Skeletal muscle tissue (tissue), 3 donors: ENCODE measurements at regions not wholly inside any gene's neighbourhood (a gene's known extent, or its start where the extent isn't known, plus 50 kb on each side); places are given as distances from the start of the nearest gene placed in this dataset.

Experiments
- H3K27ac ChIP-seq: one replicate; pipeline ENCODE4 v1.7.0; 2013; ENCODE audit warnings: mild to moderate bottlenecking, low read depth, low read length, inconsistent platforms
- H3K27me3 ChIP-seq, 3 donors: one replicate each; pipeline ENCODE4 v1.7.0; 2013; ENCODE audit warnings: low read length in 3 of 3; ENCODE audit not compliant: control insufficient read depth in 3 of 3, insufficient read depth in 3 of 3
- H3K36me3 ChIP-seq, 3 donors: one replicate each; pipeline ENCODE4 v1.7.0; 2013; ENCODE audit warnings: low read length in 3 of 3; ENCODE audit not compliant: control insufficient read depth in 3 of 3, insufficient read depth in 3 of 3
- H3K4me1 ChIP-seq, 3 donors: one replicate each; pipeline ENCODE4 v1.7.0; 2013; ENCODE audit warnings: low read length in 3 of 3, mild to moderate bottlenecking in 3 of 3; ENCODE audit not compliant: control insufficient read depth in 3 of 3, insufficient read depth in 3 of 3
- H3K4me3 ChIP-seq, 3 donors: one replicate each; pipeline ENCODE4 v1.7.0; 2013; ENCODE audit warnings: low read length in 3 of 3
- H3K9ac ChIP-seq, 3 donors: one replicate each; pipeline ENCODE4 v1.7.0; 2013; ENCODE audit warnings: low read length in 3 of 3, mild to moderate bottlenecking in 3 of 3, moderate library complexity in 2 of 3, low read depth in 1 of 3
- H3K9me3 ChIP-seq, 3 donors: one replicate each; pipeline ENCODE4 v1.7.0; 2013; ENCODE audit warnings: low read length in 3 of 3; ENCODE audit not compliant: control insufficient read depth in 3 of 3
- donor health status: Osteomylitis.

- H3K4me1 ChIP-seq = no peaks in the 10 kb centered on the region
- no peaks in the 10 kb centered on the region for H3K9me3 ChIP-seq
- no peak overlapping the region for H3K27ac ChIP-seq
Observed at GRCh38 chr5:39650008-39650762, 225.4 kb upstream of the DAB2 start.

GRCh38 chr5:39648848-39649227 lies 224.1 kb upstream of the DAB2 start:
- Histone ChIP-seq H3K4me1 (no peaks in the 10 kb centered on the region), H3K36me3 (no peaks in the 10 kb centered on the region), H3K9me3 (peaks cover 0 to 2% (median 0%) of the 10 kb centered on the region in 3 donors), H3K4me3 (no peak overlapping the region), H3K27ac (no peak overlapping the region), H3K9ac (no peak overlapping the region), H3K27me3 (no peaks in the 10 kb centered on the region)

More at GRCh38 chr5:39650008-39650762, 225.4 kb upstream of the DAB2 start:
- Histone ChIP-seq H3K4me3 (no peak overlapping the region), H3K9ac (no peak overlapping the region), H3K36me3 (no peaks in the 10 kb centered on the region), H3K27me3 (no peaks in the 10 kb centered on the region)

GRCh38 chr5:39648085-39648847 lies 223.5 kb upstream of the DAB2 start:
- Histone ChIP-seq H3K36me3 (no peaks in the 10 kb centered on the region), H3K27ac (no peak overlapping the region)

GRCh38 chr5:39640552-39640951 lies 215.8 kb upstream of the DAB2 start:
- H3K36me3 ChIP-seq = no peaks in the 10 kb centered on the region
- no peaks in the 10 kb centered on the region for H3K4me1 ChIP-seq
- no peak overlapping the region for H3K27ac ChIP-seq
- H3K9ac ChIP-seq = no peak overlapping the region
- peaks cover 0 to 2% (median 0%) of the 10 kb centered on the region in 3 donors for H3K9me3 ChIP-seq
- no peaks in the 10 kb centered on the region for H3K27me3 ChIP-seq
- no peak overlapping the region for H3K4me3 ChIP-seq

More at GRCh38 chr5:39648085-39648847, 223.5 kb upstream of the DAB2 start:
- Histone ChIP-seq H3K9me3 (peaks cover 0 to 2% (median 0%) of the 10 kb centered on the region in 3 donors), H3K4me1 (no peaks in the 10 kb centered on the region), H3K9ac (no peak overlapping the region), H3K4me3 (no peak overlapping the region), H3K27me3 (no peaks in the 10 kb centered on the region)

GRCh38 chr5:39639618-39640089 lies 214.9 kb upstream of the DAB2 start:
- no peak overlapping the region for H3K9ac ChIP-seq
- H3K4me3 ChIP-seq = no peak overlapping the region
- peaks cover 0 to 2% (median 0%) of the 10 kb centered on the region in 3 donors for H3K9me3 ChIP-seq
- H3K4me1 ChIP-seq = no peaks in the 10 kb centered on the region
- H3K36me3 ChIP-seq = no peaks in the 10 kb centered on the region
- no peaks in the 10 kb centered on the region for H3K27me3 ChIP-seq
- no peak overlapping the region for H3K27ac ChIP-seq

GRCh38 chr5:39638813-39639212 lies 214.0 kb upstream of the DAB2 start:
- H3K4me3 ChIP-seq = no peak overlapping the region
- H3K36me3 ChIP-seq = no peaks in the 10 kb centered on the region
- no peak overlapping the region for H3K27ac ChIP-seq
- H3K9ac ChIP-seq = no peak overlapping the region
- H3K4me1 ChIP-seq = no peaks in the 10 kb centered on the region
- H3K27me3 ChIP-seq = no peaks in the 10 kb centered on the region
- no peaks in the 10 kb centered on the region for H3K9me3 ChIP-seq

- no peak overlapping the region for H3K9ac ChIP-seq
- no peak overlapping the region for H3K27ac ChIP-seq
- no peaks in the 10 kb centered on the region for H3K4me1 ChIP-seq
- no peak overlapping the region for H3K4me3 ChIP-seq
- no peaks in the 10 kb centered on the region for H3K27me3 ChIP-seq
- no peaks in the 10 kb centered on the region for H3K36me3 ChIP-seq
- no peaks in the 10 kb centered on the region for H3K9me3 ChIP-seq
Observed at GRCh38 chr5:39633057-39633456, 208.3 kb upstream of the DAB2 start.

GRCh38 chr5:39631958-39632357 lies 207.2 kb upstream of the DAB2 start:
- Histone ChIP-seq H3K27me3 (no peaks in the 10 kb centered on the region), H3K27ac (no peak overlapping the region), H3K4me3 (no peak overlapping the region), H3K4me1 (no peaks in the 10 kb centered on the region), H3K9ac (no peak overlapping the region), H3K9me3 (no peaks in the 10 kb centered on the region), H3K36me3 (no peaks in the 10 kb centered on the region)

GRCh38 chr5:39629946-39630345 lies 205.2 kb upstream of the DAB2 start:
- Histone ChIP-seq H3K4me3 (no peak overlapping the region), H3K4me1 (no peaks in the 10 kb centered on the region), H3K36me3 (no peaks in the 10 kb centered on the region), H3K9ac (no peak overlapping the region), H3K27ac (no peak overlapping the region), H3K9me3 (no peaks in the 10 kb centered on the region), H3K27me3 (no peaks in the 10 kb centered on the region)

GRCh38 chr5:39628348-39628747 lies 203.6 kb upstream of the DAB2 start:
- no peaks in the 10 kb centered on the region for H3K36me3 ChIP-seq
- H3K27ac ChIP-seq = no peak overlapping the region
- no peaks in the 10 kb centered on the region for H3K4me1 ChIP-seq
- H3K27me3 ChIP-seq = no peaks in the 10 kb centered on the region
- no peak overlapping the region for H3K9ac ChIP-seq
- H3K4me3 ChIP-seq = no peak overlapping the region
- no peaks in the 10 kb centered on the region for H3K9me3 ChIP-seq
